Forelimb muscle (tissue), 1 donor: ENCODE measurements at regions not wholly inside any gene's neighbourhood (a gene's known extent, or its start where the extent isn't known, plus 50 kb on each side); places are given as distances from the start of the nearest gene placed in this dataset.
"Not testable (repeated sequence)": the region's sequence is repeated elsewhere in the genome, so short reads cannot be mapped to it uniquely, and the experiment has no call there.

Experiments used
- DNase-seq: peaks from one replicate; pipeline ENCODE4 v3.0.0-alpha.2; 2013; ENCODE audit warnings: low read depth

GRCh38 chr3:170814822-170815221, 55.2 kb downstream of the RPL22L1 start:
- DNase-seq: no peak

DNA sequence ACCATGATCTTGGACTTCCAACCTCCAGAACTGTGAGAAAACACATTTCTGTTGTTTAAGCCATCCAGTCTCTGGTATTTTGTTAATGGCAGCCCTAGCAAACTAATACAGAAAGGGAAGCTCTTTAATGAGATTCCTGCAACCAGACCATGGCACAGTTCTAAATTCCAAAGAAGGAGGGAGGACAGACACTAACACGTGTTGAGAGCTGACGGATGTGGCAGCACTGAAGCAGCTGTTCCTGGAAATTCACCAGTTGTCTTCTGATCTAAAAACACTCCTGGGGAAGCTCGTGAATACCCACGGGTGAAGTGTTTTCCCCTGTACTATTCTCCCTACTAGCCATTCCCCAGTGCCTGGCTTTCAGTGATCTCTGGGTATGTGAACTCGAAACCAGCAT, 56.7 kb downstream of the RPL22L1 start:
- DNase-seq: no peak

GRCh38 chr3:170811928-170812591, 57.9 kb downstream of the RPL22L1 start:
- peak; percentile 24 for DNase-seq

GRCh38 chr3:170811515-170811914, 58.5 kb downstream of the RPL22L1 start:
- DNase-seq: no peak

- no peak for DNase-seq
Observed at GRCh38 chr3:170809975-170810357, 60.0 kb downstream of the RPL22L1 start.

GRCh38 chr3:170809007-170809974, 60.7 kb downstream of the RPL22L1 start:
- no peak for DNase-seq

DNA sequence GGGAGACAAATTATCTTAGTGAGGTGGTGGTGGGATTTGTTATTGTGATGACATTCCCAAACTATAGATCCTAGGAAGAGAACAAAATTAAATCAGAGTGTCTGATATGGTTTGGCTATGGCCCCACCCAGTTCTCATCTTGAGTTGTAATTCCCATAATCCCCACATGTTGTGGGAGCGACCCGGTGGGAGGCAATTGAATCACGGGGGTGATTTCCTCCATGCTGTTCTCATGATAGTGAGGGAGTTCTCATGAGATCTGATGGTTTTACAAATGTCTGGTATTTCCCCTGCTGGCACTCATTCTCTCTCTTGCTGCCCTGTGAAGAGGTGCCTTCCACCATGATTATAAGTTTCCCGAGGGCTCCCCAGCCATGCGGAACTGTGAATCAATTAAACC, 62.0 kb downstream of the RPL22L1 start:
- DNase-seq: no peak

DNA sequence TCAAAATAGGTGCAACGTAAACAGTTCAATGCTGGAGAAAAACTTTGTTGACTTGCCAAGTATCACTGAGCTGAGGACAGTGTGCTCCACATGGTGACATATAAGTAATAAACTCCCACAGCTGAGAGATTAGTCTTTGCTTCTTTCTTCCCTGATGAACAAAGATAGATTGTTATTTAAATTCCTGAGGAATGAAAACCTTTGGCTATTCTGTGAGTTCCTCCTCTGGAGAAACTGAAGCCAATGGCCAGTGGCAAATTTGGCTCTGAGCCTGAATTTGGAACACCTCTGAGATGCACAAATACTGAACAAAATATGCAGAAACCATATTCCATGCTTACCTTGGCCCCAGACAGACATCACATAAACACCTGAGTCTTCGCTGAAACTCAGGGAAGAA, 63.3 kb downstream of the RPL22L1 start:
- DNase-seq: no peak

GRCh38 chr3:170806141-170806540, 63.9 kb downstream of the RPL22L1 start:
- DNase-seq: no peak

DNA sequence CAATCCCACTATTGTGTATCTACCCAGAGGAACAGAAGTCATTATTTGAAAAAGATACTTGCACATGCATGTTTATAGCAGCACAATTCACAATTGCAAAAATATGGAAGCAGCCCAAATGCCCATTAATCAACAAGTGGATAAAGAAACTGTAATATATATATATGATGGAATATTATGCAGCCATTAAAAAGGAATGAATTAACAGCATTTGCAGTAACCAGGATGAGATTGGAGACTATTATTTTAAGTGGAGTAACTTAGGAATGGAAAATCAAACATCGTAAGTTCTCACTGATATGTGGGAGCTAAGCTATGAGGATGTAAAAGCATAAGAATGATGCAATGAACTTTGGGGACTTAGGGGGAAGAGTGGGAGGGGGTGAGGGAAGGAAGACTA, 64.7 kb downstream of the RPL22L1 start:
- not testable (repeated sequence) for DNase-seq

GRCh38 chr3:170804634-170805033, 65.4 kb downstream of the RPL22L1 start:
- not testable (repeated sequence) for DNase-seq

DNA sequence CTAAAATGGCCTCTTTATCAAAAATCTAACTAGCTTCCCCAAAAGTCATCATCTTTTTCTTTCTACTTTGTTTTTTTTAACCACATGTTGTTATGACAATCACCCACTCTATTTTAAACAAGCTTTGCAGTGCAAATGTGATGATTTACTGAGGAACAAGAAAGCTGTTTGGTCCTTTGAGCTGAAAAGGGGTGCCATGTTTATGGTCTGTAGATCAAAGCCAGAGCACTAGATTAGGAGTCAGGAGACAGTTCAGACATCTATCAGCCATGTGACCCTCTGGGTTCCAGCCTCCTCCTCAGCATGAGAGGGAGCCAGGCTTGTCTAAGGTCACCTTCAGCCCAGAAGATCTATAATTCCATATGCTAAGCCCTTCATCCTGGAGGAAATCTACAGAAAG, 65.9 kb downstream of the RPL22L1 start:
- no peak for DNase-seq

- peak; percentile 49 for DNase-seq
Observed at GRCh38 chr3:170802164-170803151, 67.5 kb downstream of the RPL22L1 start.

- DNase-seq: no peak
Observed at GRCh38 chr3:170801597-170801996, 68.4 kb downstream of the RPL22L1 start.

GRCh38 chr3:170800275-170800674, 69.7 kb downstream of the RPL22L1 start:
- not testable (repeated sequence) for DNase-seq

DNA sequence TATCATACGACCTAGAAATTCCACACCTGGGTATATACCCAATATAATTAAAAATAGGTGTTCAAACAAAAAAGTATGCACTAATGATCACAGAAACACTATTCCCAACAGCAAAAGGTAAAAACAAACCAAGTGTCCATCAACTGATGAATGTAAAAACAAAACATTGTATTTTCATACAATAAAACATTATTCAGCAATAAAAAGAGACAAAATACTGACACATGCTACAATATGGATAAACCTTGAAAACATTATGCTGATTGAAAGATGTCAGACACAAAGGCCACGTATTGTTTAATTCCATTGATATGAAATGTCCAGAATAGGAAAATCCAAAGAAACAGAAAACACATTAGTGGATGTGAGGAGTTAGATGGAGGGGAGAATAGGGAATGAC, 71.0 kb downstream of the RPL22L1 start:
- no peak for DNase-seq

DNA sequence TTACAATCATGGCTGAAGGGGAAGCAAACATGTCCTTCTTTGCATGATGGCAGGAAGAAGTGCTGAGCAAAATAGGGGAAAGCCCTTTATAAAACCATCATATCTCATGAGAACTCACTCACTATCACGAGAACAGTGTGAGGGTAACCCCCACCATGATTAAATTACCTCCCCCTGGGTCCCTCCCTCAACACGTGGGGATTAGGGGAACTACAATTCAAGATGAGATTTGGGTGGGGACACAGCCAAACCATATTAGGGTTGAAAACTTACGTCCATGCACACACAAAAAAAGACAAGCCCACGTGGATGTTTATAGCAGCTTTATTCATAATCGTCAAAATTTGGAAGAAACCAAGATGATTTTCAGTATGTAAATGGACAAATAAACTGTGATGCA, 72.3 kb downstream of the RPL22L1 start:
- DNase-seq: no peak

GRCh38 chr3:170792471-170792870, 77.5 kb downstream of the RPL22L1 start:
- peak; percentile 76 for DNase-seq

- peak; percentile 36 for DNase-seq
Observed at GRCh38 chr3:170790647-170791046, 79.3 kb downstream of the RPL22L1 start.

DNA sequence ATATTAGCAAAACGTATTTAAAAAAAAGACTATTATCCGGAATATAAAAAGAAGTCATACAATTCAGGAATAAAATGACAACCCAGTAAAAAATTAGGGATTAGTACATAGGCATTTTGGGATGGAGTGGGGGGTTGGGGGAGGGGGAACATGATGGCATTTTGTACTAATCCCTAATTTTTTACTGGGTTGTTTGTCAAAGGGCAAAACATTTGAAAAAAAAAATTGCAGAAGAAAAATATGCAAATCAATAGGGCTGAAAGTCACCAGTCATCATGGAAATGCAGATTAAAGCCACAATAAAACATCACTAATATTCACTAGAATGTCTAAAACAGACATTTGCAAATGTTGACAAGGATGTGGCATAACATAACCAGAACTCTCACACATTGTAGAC, 82.5 kb downstream of the RPL22L1 start:
- no peak for DNase-seq

DNA sequence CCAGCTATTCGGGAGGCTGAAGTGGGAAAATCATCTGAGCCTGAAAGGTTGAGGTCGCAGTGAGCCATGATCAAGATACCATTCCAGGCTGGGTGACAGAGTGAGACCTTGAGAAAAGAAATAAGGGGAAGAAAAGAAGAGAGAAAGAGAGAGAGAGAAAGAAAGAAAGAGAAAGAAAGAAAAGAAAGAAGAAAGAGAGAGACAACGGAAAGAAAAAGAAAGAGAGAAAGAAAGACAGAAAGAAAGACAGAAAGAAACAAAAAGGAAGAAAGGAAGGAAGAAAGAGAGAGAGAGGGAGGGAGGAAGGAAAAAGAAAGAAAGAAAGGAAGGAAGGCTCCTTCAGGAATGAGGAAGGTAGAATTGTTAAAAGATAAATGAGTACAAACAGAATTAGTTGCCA, 84.5 kb downstream of the RPL22L1 start:
- no peak for DNase-seq

GRCh38 chr3:170784406-170784805, 85.6 kb downstream of the RPL22L1 start:
- DNase-seq: no peak
